ENCODE measurements at regions not wholly inside any gene's neighbourhood (a gene's known extent, or its start where the extent isn't known, plus 50 kb on each side); places are given as distances from the start of the nearest gene placed in this dataset.
A peak's percentile ranks its signal among the peaks of the same experiment; 100 is the strongest.

- Mint-ChIP-seq H3K36me3 (ENCODE audit: low read depth) (no peaks in the 10 kb centered on the region), H3K9me3 (no peaks in the 10 kb centered on the region), H3K27ac (ENCODE audit: unreplicated experiment) (no peak overlapping the region), H3K4me3 (no peak overlapping the region), H3K4me1 (peaks cover 42% of the 10 kb centered on the region), H3K27me3 (ENCODE audit: low read depth) (peaks cover 44% of the 10 kb centered on the region)
- no peak for DNase-seq (ENCODE audit: low read depth, low spot score)
- TF ChIP-seq, protein P1, sequence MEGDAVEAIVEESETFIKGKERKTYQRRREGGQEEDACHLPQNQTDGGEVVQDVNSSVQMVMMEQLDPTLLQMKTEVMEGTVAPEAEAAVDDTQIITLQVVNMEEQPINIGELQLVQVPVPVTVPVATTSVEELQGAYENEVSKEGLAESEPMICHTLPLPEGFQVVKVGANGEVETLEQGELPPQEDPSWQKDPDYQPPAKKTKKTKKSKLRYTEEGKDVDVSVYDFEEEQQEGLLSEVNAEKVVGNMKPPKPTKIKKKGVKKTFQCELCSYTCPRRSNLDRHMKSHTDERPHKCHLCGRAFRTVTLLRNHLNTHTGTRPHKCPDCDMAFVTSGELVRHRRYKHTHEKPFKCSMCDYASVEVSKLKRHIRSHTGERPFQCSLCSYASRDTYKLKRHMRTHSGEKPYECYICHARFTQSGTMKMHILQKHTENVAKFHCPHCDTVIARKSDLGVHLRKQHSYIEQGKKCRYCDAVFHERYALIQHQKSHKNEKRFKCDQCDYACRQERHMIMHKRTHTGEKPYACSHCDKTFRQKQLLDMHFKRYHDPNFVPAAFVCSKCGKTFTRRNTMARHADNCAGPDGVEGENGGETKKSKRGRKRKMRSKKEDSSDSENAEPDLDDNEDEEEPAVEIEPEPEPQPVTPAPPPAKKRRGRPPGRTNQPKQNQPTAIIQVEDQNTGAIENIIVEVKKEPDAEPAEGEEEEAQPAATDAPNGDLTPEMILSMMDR (conservative IDR thresholded peaks at IDR 0.05), result no peak
Measured at GRCh38 chr16:65522412-65522811, 400.5 kb upstream of the CDH11 start.

GRCh38 chr16:65521633-65522328, 399.9 kb upstream of the CDH11 start:
- no peaks in the 10 kb centered on the region for H3K9me3 Mint-ChIP-seq
- H3K27me3 Mint-ChIP-seq (ENCODE audit: low read depth), result peaks cover 44% of the 10 kb centered on the region
- TF ChIP-seq, protein P1 (conservative IDR thresholded peaks at IDR 0.05), result no peak
- no peak for DNase-seq (ENCODE audit: low read depth, low spot score)
- H3K36me3 Mint-ChIP-seq (ENCODE audit: low read depth), result no peaks in the 10 kb centered on the region
- no peak overlapping the region for H3K27ac Mint-ChIP-seq (ENCODE audit: unreplicated experiment)
- H3K4me3 Mint-ChIP-seq, result no peak overlapping the region
- H3K4me1 Mint-ChIP-seq, result peaks cover 42% of the 10 kb centered on the region

GRCh38 chr16:65519402-65519801, 397.5 kb upstream of the CDH11 start:
- DNase-seq (ENCODE audit: low read depth, low spot score), result no peak
- Mint-ChIP-seq H3K9me3 (no peaks in the 10 kb centered on the region), H3K4me3 (no peak overlapping the region), H3K36me3 (ENCODE audit: low read depth) (no peaks in the 10 kb centered on the region), H3K4me1 (peaks cover 36% of the 10 kb centered on the region), H3K27ac (ENCODE audit: unreplicated experiment) (no peak overlapping the region), H3K27me3 (ENCODE audit: low read depth) (peaks cover 55% of the 10 kb centered on the region)
- TF ChIP-seq, protein P1 (conservative IDR thresholded peaks at IDR 0.05), result no peak

DNA sequence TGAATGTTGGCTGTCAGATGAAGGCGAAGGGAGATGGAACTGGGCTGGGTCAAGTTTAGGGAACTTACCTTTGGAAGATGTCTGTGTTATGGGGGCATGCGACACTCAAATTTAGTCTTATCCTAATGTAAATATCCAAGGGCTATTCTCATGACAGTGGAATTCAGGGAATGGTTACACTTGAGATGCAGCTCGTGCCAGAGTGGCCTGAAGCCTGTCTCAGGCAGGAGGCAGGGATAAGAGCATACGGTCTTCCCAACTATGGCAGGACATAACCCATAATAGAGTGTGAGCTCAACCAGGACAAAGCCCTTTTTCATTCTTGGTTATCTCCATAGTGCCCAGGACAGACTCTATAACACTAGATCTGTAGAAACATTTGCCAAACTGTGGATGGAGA, 393.3 kb upstream of the CDH11 start:
- Mint-ChIP-seq H3K36me3 (ENCODE audit: low read depth) (no peaks in the 10 kb centered on the region), H3K4me3 (no peak overlapping the region), H3K9me3 (no peaks in the 10 kb centered on the region), H3K27me3 (ENCODE audit: low read depth) (peaks cover 30% of the 10 kb centered on the region), H3K27ac (ENCODE audit: unreplicated experiment) (no peak overlapping the region), H3K4me1 (peaks cover 7% of the 10 kb centered on the region)
- TF ChIP-seq, protein P1 (conservative IDR thresholded peaks at IDR 0.05), result no peak
- no peak for DNase-seq (ENCODE audit: low read depth, low spot score)

- Mint-ChIP-seq H3K9me3 (peaks cover 3% of the 10 kb centered on the region), H3K27me3 (ENCODE audit: low read depth) (peaks cover 5% of the 10 kb centered on the region), H3K36me3 (ENCODE audit: low read depth) (no peaks in the 10 kb centered on the region), H3K4me3 (no peak overlapping the region), H3K4me1 (peaks cover 4% of the 10 kb centered on the region), H3K27ac (ENCODE audit: unreplicated experiment) (peak overlapping the region; percentile 6)
- no peak for DNase-seq (ENCODE audit: low read depth, low spot score)
- TF ChIP-seq, protein P1 (conservative IDR thresholded peaks at IDR 0.05), result no peak
Measured at GRCh38 chr16:65510850-65511249, 389.0 kb upstream of the CDH11 start.
